GM13976 (cell line): ENCODE measurements at regions not wholly inside any gene's neighbourhood (a gene's known extent, or its start where the extent isn't known, plus 50 kb on each side); places are given as distances from the start of the nearest gene placed in this dataset.

Source experiments
- DNase-seq: peaks from one replicate; pipeline ENCODE4 v3.0.0; 2012; ENCODE audit warnings: low spot score
- CTCF ChIP-seq: IDR thresholded peaks from 2 replicates; pipeline ENCODE4 v1.5.1; 2012; ENCODE audit warnings: borderline replicate concordance, mild to moderate bottlenecking; ENCODE audit not compliant: insufficient read depth; ENCODE audit errors: extremely low read depth, missing control alignments, control extremely low read depth
- in situ Hi-C: fragments of 300-500 bp; cut with MboI; formaldehyde crosslinking; loops from one replicate; pipeline ENCODE4 v1.12.0; 2022; ENCODE audit warnings: low sequenced_read_pairs, mixed read lengths, inconsistent platforms; ENCODE audit not compliant: unreplicated experiment

- no peak for TF ChIP-seq CTCF
- DNase-seq: no peak
- in situ Hi-C loops: no loop called here
Measured at GRCh38 chr10:44519361-44519760, 134.5 kb upstream of the CXCL12 start.

GRCh38 chr10:44520651-44521050 lies 135.8 kb upstream of the CXCL12 start:
- in situ Hi-C loops: no loop called here
- no peak for DNase-seq
- no peak for TF ChIP-seq CTCF

- no peak for DNase-seq
- no peak for TF ChIP-seq CTCF
- in situ Hi-C loops: no loop called here
Measured at GRCh38 chr10:44539178-44539577, 154.3 kb upstream of the CXCL12 start.

- TF ChIP-seq CTCF: no peak
- DNase-seq: no peak
- in situ Hi-C loops: no loop called here
Measured at GRCh38 chr10:44552726-44553125, 167.8 kb upstream of the CXCL12 start.

GRCh38 chr10:44557596-44558191 lies 172.8 kb upstream of the CXCL12 start:
- no peak for DNase-seq
- in situ Hi-C loops: no loop called here
- no peak for TF ChIP-seq CTCF

GRCh38 chr10:44558521-44558920 lies 173.6 kb upstream of the CXCL12 start:
- in situ Hi-C loops: no loop called here
- no peak for DNase-seq
- TF ChIP-seq CTCF: no peak
